HG03108 (cell line): ENCODE measurements at regions not wholly inside any gene's neighbourhood (a gene's known extent, or its start where the extent isn't known, plus 50 kb on each side); places are given as distances from the start of the nearest gene placed in this dataset.
"Not testable (repeated sequence)": the region's sequence is repeated elsewhere in the genome, so short reads cannot be mapped to it uniquely, and the experiment has no call there.

Experiments
- ATAC-seq: cut with Tn5 transposase; IDR thresholded peaks from one replicate; pipeline ENCODE4 v1.9.1; 2021; ENCODE audit warnings: moderate library complexity; ENCODE audit not compliant: unreplicated experiment

DNA sequence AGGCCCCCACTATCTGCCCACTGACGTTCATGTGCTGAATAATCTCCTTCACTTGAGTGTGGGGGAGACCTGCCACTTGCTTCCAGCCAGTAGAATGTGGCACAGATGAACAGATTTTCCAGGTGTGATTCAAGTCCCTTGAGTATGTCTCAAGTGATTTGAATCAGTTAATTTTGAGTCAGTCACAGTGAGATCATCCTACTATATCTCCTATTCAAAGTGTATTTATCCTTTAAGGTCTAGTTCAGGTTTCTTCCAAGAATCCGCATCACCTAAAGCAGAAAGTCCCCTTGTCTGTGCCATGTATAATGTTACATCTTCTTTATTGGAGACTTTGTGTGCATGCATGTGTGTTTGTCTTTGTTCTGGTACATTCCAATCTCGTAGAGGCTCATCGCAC is 208.3 kb upstream of the DAB2 start:
- ATAC-seq = no peak

DNA sequence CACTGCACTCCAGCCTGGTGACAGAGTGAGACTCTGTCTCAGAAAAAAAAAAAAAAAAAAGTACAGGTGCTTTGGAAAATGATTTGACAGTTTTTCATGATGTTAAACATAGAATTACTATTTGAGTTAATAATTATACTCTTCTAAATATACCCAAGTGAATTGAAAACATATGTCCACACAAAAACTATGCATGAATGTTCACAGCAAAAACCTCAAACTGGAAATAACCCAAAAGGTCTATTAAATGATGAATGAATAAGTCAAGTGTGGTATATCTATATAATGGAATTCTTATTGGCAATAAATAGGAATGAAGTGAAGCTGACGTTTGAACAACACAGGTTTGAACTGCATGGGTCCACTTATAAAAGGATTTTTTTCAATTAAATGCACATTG is 207.2 kb upstream of the DAB2 start:
- ATAC-seq = no peak

DNA sequence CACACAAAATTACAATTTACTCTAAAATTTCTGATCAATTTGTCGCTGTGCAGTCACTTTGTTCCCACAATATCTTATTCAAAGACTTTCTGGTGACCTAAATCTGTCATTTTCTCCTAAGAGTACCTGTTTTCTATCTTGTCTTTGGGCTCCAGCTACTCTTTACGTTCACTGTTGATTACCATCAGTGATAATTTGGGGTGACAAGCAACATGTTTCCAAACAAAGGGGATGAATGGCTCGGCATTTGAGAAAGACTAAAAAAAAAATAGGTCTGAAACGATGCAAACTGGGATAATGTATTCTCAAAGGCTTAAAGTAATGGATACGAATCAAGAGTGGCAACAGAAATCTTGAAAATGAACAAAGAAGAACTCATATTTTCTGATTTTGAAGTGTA is 205.2 kb upstream of the DAB2 start:
- no peak for ATAC-seq

DNA sequence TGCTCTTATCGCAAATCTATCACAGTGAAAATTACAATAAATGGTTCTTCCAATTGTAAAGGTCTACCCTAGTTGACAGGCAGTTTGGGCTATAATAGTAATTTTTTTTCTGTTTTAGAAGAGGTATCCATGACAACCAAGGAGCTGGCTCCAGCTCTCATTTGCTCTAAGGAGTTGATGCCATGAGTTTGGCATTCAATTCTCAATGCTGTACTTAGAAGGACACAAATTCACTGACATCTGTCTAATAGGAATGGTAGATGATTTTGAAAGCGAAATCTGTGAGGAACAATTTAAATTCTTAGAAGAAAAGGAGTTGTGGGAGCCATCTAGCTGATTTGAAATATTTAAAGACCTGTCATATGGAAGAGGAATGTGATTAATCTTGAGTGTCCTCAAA is 203.6 kb upstream of the DAB2 start:
- no peak for ATAC-seq

DNA sequence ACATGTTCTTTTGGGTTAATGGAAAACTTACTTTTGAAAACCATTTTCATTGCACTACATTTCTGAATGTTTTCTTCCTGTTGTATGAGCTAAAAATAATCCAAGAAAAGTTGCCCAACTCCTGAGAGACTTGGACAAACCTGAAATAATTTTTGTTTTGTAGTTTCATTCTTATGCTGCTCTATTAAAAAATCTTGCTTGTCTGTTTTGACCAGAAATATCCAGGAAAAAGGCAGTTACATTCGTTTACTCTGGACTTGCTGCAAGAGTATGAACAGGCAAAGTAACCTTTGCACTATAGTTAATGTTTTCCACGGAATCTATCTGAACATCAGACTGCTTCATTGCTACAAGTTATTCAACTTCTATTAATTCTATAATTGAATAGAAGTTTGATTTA is 200.1 kb upstream of the DAB2 start:
- ATAC-seq = no peak

DNA sequence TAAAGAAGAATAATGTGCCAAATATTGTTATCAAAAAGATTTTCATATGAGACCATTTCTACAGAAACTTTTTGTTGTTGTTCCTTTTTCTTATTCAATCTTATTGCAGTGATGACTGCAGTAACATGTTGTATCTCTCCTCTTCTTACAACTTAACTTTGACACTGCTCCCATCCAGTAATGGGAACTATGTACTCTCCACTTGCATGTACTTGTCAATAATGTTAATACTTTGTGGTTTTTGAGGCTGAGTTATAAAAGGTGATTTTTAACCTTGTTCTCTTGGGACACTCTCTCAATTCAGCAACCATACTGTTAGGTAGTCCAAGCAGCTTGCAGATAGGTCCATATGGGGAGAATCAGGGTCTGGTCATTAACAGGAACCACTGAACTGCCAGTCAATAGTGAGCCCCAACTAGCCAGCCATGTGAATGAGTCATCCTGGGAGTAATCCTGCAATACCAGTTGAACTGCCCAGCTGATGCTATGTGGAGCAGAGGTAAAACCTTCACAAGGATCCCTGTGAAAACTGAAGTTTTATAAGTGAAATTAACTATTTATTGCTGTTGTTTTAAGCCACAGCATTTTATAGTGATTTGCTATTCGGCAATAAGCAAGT is 199.6 kb upstream of the DAB2 start:
- ATAC-seq = peak; percentile 82

DNA sequence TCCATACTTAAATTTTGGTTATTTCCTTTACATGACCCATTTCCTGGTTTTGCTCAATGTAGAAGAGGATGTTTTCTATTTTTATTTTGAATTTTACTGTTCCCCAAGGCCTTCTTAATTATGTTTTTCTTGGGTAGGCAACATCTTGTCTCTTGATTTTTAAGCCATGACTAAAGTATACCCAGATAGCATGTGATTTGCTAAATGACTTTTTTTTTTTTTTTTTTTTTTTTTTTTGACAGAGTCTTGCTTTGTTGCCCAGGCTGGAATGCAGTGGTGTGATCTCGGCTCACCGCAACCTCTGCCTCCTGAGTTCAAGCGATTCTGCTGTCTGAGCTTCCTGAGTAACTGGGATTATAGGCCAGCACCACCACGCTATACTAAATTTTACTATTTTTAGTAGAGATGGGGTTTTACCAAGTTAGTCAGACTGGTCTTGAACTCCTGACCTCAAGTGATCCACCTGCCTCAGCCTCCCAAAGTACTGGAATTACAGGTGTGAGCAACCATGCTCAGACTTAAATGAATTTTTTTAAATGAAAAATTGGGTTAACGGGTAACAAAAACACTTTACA is 198.6 kb upstream of the DAB2 start:
- no peak for ATAC-seq

DNA sequence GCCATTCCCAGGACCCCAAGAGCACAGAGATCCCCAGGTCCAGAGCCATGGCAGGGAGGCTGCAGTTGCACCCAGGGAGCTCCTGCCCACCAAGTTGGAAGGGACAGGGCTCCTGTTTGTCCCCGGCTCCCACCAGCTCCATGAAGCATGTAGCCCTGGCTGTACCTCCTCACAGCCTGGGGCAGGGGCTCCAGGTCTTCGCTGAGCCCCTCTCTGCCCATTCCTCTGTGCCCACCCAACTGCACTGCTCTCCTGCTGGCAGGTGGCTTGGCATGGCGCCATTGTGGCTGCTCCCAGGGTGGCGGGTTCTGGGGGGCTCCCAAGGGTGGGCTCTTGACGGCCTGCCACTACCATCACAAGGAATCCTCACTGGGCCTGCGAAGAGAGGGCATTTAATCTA is 197.5 kb upstream of the DAB2 start:
- ATAC-seq = no peak

DNA sequence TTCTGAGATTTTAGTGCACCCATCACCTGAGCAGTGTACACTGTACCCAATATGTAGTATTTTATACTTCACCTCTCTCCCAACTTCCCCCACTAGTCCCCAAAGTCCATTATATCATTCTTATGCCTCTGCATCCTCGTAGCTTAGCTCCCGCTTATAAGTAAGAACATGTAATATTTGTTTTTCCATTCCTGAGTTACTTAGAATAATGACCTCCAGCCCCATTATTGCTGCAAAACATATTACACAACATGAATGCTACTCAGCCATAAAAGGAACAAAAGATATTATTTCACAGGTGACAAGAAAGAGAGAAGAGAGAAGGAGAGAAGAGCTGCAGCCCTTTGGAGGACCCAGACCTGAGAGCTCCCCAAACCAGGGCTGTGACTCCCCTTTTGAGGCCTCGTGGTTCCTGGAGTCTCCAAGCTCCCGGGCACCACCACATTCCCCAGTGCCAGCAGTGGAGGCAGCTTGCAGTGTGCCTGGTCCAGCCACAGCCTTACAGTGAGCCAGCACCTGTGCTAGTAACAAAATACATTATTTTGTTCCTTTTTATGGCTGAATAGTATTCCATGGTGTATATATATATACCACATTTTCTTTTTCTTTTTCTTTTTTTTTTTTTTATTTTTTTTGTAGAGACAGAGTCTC is 194.5 kb upstream of the DAB2 start:
- no peak for ATAC-seq

DNA sequence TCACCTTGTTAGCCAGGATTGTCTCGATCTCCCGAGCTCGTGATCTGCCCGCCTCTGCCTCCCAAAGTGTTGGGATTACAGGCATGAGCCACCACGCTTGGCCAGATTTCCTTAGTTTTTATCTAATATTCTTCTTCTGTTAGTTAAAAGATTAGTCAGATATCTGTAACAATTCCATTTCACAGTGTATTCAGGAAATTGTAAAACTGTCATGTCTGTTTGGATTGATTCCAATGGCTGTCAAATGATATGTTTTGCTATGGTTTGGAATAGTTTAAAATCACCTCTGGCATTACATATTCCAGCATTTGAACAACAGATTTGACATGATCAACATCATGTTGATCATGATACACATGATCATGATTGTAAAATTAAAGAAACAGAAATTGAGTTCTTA is 193.6 kb upstream of the DAB2 start:
- ATAC-seq = no peak

DNA sequence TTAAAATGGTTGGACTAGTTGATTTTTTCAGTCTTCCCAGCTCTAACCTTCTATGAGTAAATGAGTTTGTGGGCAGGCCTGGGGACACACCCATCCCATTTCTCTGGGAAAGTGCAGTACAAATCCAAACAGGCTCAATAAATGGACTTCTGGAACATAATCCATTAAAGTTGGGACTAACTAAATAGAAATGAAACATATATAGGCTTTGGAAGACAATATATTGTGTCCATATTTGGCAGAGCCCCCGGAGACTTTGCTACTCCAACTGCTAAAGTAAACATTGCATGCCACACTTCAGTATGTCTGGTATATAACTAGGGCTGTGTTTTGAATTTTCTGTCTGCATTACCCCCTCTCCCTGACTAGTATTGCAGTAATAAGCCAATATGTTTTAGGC is 191.4 kb upstream of the DAB2 start:
- ATAC-seq = no peak

DNA sequence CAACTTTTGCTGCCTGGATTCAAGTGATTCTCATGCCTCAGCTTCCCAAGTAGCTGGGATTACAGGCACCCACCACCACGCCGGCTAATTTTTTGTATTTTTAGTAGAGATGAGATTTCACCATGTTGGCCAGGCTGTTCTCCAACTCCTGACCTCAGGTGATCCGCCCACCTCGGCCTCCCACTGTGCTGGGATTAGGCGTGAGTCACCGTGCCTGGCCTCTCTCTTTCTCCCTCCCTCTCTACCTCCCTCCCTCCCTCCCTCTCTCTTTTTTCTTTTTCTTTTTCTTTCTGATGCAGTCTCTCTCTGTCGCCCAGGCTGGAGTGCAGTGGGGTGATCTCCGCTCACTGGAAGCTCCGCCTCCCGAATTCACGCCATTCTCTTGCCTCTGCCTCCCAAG is 186.3 kb upstream of the DAB2 start:
- ATAC-seq = not testable (repeated sequence)

DNA sequence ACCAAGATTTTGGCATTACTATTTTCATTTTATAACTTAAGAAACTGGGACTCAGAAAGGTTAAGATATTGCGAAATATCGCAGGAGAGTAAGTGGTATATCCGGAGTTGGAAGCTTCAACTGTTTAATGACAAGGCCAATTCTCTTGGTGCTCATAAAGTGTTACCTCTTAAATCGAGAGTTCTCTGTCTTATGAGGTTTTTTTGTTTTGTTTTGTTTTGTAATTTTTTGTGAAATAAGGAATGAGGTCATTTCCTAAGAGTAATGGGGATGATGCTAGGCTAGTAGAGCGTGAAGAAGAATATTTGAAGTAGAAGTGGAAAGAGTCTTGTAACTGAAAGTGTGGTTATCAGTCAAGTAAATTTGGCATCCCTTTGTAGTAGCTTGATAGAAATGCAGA is 183.2 kb upstream of the DAB2 start:
- ATAC-seq = peak; percentile 47

DNA sequence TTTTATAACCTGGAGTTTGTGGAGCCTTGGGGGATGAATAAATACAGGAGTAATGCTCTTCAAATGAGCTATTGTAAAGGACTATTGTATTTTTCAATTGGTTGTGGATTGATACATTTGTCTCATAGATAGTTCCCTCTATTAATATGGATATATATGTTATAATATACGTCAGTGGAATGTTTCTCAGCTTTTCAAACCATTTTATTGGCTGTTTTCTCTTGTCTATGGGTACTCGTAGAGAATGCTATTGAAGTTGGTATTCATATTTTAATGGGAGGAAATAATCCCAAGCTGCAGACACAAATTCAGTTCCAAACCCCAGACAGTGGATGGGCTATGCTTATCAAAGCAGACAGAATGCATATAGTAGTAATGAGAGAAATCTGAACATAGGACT is 181.8 kb upstream of the DAB2 start:
- no peak for ATAC-seq

DNA sequence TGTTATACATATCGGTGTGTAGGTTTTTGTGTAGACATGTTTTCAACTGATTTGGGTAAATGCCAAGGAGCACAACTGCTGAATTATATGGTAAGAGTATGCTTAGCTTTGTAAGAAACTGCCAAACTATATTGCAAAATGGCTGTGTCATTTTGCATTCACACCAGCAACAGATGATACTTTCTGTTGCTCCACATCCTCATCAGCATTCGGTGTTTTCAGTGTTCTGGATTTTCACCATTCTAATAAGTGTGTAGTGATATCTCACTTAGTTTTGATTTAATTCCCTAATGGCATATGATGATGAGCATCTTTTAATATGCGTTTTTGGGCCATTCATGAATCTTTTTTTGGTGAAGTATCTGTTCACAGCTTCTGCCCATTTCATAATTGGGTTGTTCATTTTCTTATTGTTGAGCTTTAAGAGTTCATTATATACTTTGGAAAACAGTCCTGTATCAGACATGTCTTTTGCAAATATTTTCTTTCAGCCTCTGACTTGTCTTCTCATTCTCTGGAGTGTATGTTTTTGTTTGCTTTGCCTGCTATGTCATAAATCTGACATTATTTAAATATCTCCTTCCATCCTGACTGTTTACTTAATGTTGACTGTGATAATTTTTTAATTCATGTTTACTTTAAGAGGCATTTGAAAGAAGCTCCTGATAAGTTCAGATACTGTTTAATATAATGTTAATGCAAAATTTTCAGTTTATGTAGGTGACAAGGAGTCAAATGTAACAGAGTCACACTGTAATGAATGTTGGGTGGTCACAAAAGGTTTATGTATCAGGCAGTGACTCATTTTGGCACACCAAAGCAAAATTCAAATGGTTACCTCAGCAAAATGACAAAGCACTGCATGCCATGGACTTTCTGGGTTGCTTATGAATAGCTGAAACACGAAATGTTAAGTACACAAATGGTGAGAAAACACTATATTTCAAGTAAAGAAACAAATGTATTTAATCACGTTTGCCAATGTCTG is 181.1 kb upstream of the DAB2 start:
- ATAC-seq = no peak

DNA sequence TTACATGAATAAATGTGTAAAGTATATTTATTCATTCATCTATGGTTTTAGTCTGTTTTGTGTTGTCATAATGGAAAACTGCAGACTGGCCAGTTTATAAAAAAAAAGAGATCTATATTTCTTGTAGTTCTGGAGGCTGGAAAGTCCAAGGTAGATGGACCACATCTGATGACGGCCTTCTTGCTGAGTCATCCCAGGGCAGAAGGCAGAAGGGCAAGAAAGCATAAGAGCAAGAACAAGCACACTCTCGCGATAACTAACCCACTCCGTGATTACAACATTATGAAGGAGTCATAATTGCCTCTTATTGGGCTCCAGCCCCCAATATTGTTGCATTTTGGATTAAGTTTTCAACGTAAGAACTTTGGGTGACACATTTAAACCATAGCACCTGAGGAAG is 180.4 kb upstream of the DAB2 start:
- no peak for ATAC-seq

DNA sequence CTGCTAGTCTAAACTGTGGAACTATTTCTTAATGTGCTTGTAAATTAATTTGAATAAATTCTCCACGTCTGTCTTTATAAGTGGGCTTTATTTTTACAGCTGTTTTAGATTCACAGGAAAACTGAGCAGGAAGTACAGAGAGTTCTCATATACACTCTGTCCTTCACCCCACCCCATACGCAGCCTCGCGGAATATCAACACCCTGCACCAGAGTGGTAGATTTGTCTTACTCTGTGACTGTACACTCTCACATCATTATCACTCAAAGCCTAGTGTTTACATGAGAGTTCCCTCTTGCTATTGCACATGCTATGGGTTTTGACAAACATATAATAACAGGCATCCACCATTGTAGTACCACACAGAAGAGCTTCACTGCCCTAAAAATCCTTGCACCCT is 179.7 kb upstream of the DAB2 start:
- no peak for ATAC-seq

DNA sequence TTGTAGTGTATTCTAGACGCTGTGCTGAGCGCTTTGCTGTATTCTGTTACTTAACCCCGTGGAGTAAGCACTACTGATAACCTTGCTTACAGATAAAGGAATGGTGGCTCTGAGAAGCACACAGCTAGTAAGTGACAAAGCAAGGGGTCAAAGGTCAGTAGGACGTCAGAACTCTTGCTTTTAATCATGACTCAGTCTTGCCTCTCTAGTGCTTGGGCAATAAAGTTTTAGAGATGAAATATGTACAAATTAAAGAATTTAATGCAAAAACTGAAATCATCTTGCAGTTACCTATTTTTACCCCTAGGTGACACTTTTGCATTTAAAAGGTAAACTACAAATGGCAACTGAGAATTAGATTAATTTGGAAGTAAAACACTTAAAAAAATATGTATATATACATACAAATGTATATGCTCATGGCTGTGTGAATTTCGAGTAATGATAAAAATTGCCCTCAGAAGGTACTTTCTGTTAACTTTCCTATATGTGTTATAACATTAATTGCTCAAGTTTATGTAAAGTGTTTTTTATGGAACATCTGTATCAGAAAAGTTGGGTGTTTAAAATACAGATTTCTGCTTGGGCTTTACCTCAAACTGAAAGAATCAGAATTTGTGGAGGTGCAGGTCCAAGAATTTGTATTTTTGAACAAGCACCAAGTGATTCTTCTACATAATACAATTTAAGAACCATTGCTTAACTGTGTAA is 175.1 kb upstream of the DAB2 start:
- ATAC-seq = no peak

DNA sequence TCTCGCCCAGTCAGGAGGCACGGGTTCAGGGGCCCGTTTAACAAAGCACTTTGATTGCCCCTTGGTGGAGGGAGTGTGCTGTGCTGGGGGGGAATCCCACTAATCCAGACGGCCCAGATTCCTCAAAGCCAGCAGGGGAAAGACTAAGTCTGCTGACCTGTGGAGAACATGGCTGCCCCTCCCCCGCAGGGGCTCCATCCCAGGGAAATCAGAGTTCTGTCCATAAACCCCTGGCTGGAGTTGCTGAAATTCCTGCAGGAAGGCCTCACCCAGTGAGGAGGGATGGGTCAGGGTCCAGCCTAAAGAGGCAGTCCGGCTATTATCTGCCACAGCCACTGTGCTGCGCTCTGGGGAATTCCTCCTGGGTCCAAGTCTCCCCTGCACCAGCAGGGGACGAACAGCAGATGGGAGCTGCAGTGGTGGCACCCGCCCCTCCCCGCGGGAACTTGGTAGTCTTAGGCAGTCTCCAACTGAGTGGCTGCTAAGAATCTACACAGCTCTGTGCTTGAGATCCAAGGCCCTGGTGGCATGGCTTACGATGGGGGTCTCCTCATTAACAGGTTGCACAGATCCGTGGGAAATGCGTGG is 174.0 kb upstream of the DAB2 start:
- ATAC-seq = no peak

DNA sequence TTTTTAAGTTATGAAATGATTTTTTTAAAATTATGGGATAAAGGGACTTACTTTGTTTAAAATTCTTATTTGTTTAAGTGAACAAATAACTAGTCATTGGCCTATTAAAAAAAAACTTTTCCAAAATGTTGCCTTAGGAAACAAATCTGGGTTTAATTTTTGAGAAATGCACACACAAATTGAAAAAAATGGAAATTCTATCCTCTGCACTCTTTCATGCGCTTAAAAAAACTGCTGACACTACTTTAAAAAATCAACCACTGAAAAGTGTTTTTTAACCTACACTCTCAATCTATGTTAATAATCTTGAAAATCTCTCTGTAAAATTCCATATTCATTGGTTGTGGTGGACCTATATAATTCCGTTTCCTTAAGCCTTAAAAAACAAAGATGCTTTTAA is 163.4 kb upstream of the DAB2 start:
- ATAC-seq = no peak

DNA sequence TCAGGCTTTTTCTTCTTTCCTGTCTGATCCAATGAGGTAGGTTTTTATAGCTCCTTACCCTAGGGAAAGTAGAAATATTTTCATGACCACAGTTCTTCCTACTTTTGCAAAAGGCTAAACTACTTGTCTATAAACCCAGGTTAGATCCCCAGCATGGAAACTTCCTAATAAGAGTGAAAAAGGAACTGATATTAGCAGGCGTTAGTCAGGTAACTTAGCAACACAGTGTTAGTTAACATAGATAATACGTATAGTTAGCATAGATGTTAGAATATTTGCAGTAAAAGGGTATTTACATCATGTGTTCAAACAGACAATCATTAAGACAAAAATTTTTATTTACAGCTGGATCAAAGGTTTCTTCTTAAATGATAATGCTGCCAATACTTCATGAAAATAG is 162.9 kb upstream of the DAB2 start:
- no peak for ATAC-seq
